ENCODE measurements at regions not wholly inside any gene's neighbourhood (a gene's known extent, or its start where the extent isn't known, plus 50 kb on each side); places are given as distances from the start of the nearest gene placed in this dataset.

GRCh38 chr5:58273711-58274110 lies 186.2 kb downstream of the PLK2 start:
- Histone ChIP-seq H3K27me3 (no peaks in the 10 kb centered on the region), H3K9me3 (no peaks in the 10 kb centered on the region), H3K27ac (no peak overlapping the region), H3K4me1 (no peaks in the 10 kb centered on the region), H3K4me3 (no peak overlapping the region), H3K36me3 (no peaks in the 10 kb centered on the region)
- no peak for TF ChIP-seq POLR2AphosphoS5 (IDR thresholded peaks at IDR 0.05)
- TF ChIP-seq POLR2A (IDR thresholded peaks at IDR 0.05): no peak
- no peak for TF ChIP-seq CTCF (IDR thresholded peaks at IDR 0.05)
- intact Hi-C loops (cut with DNase I; ENCODE audit: low total_unique reads): loop anchor here (5.0 kb wide), 1 partner anchor 294 kb away; no protein-coding TSS in a partner anchor
- no peak for DNase-seq (ENCODE audit: low spot score in 2 of 2)

- H3K4me3 ChIP-seq: no peak overlapping the region
- intact Hi-C loops (cut with DNase I; ENCODE audit: low total_unique reads): no loop called here
- H3K27ac ChIP-seq: no peak overlapping the region
- no peaks in the 10 kb centered on the region for H3K27me3 ChIP-seq
- DNase-seq (ENCODE audit: low spot score in 2 of 2): no peak
- no peaks in the 10 kb centered on the region for H3K9me3 ChIP-seq
- TF ChIP-seq CTCF (IDR thresholded peaks at IDR 0.05): no peak
- TF ChIP-seq POLR2AphosphoS5 (IDR thresholded peaks at IDR 0.05): no peak
- TF ChIP-seq POLR2A (IDR thresholded peaks at IDR 0.05): no peak
- no peaks in the 10 kb centered on the region for H3K4me1 ChIP-seq
- no peaks in the 10 kb centered on the region for H3K36me3 ChIP-seq
These were observed 191.6 kb downstream of the PLK2 start for GRCh38 chr5:58268268-58268667.

- TF ChIP-seq POLR2AphosphoS5 (IDR thresholded peaks at IDR 0.05) (no peak), POLR2A (IDR thresholded peaks at IDR 0.05) (no peak), CTCF (IDR thresholded peaks at IDR 0.05) (no peak)
- intact Hi-C loops (cut with DNase I; ENCODE audit: low total_unique reads): no loop called here
- Histone ChIP-seq H3K9me3 (no peaks in the 10 kb centered on the region), H3K27ac (no peak overlapping the region), H3K36me3 (no peaks in the 10 kb centered on the region), H3K4me1 (no peaks in the 10 kb centered on the region), H3K27me3 (no peaks in the 10 kb centered on the region), H3K4me3 (no peak overlapping the region)
- no peak for DNase-seq (ENCODE audit: low spot score in 2 of 2)
These were observed 193.5 kb downstream of the PLK2 start for GRCh38 chr5:58266402-58266801.

- Histone ChIP-seq H3K4me3 (no peak overlapping the region), H3K4me1 (no peaks in the 10 kb centered on the region), H3K9me3 (no peaks in the 10 kb centered on the region), H3K36me3 (no peaks in the 10 kb centered on the region), H3K27ac (no peak overlapping the region), H3K27me3 (no peaks in the 10 kb centered on the region)
- no peak for TF ChIP-seq CTCF (IDR thresholded peaks at IDR 0.05)
- no peak for TF ChIP-seq POLR2AphosphoS5 (IDR thresholded peaks at IDR 0.05)
- no peak for TF ChIP-seq POLR2A (IDR thresholded peaks at IDR 0.05)
- intact Hi-C loops (cut with DNase I; ENCODE audit: low total_unique reads): no loop called here
- no peak for DNase-seq (ENCODE audit: low spot score in 2 of 2)
These were observed 194.5 kb downstream of the PLK2 start for GRCh38 chr5:58265246-58265930.

GRCh38 chr5:58264276-58264675 lies 195.6 kb downstream of the PLK2 start:
- Histone ChIP-seq H3K4me3 (no peak overlapping the region), H3K4me1 (no peaks in the 10 kb centered on the region)

More at GRCh38 chr5:58264276-58264675, 195.6 kb downstream of the PLK2 start:
- no peak for TF ChIP-seq POLR2AphosphoS5 (IDR thresholded peaks at IDR 0.05)
- Histone ChIP-seq H3K27ac (no peak overlapping the region), H3K9me3 (no peaks in the 10 kb centered on the region), H3K36me3 (no peaks in the 10 kb centered on the region), H3K27me3 (no peaks in the 10 kb centered on the region)
- intact Hi-C loops (cut with DNase I; ENCODE audit: low total_unique reads): no loop called here
- no peak for DNase-seq (ENCODE audit: low spot score in 2 of 2)

Data from breast epithelium (tissue), 4 donors.